Left forelimb (tissue), 1 donor: ENCODE measurements at regions not wholly inside any gene's neighbourhood (a gene's known extent, or its start where the extent isn't known, plus 50 kb on each side); places are given as distances from the start of the nearest gene placed in this dataset.
"Not testable (repeated sequence)": the region's sequence is repeated elsewhere in the genome, so short reads cannot be mapped to it uniquely, and the experiment has no call there.

ENCODE experiments used
- DNase-seq: peaks from one replicate; pipeline ENCODE4 v3.0.0-alpha.2; 2018; ENCODE audit warnings: low spot score

DNA sequence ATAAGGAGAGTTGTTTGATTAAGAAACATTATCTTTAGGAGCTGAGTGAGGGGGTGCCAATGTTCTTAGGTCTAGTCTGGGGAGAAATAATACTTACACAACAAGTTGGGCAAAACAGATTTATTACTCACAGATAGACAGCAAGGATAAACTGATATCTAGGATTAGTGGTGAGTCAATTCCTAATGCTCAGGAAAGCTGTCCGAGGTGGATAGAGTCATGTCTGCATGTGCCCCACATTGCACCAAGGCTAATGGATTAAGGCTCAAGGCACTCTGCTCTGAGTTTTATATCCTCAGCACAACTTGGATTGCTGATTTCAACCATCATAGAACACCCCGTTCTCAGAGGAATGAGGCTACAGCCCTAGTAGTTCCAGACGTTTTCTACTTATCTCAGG, 1042.3 kb downstream of the OTOL1 start:
- DNase-seq = no peak

DNA sequence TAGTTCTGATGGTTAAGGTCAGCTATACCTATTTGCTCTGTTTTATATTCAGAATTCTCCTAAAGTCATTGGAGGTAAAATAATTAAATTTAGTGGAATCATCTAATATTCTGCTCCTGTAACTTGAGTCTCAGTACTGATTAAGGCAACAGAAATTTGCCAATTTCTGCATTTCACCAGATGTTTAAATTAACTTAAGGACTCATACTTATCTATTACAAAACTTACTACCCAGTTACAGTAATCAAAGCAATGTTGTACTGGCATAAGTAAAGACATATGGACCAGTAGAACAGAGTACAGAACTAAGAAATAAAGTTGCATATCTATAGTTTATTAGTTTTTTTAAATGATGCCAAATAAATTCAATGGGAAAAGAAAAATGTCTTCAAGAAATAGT, 1043.8 kb downstream of the OTOL1 start:
- no peak for DNase-seq

DNA sequence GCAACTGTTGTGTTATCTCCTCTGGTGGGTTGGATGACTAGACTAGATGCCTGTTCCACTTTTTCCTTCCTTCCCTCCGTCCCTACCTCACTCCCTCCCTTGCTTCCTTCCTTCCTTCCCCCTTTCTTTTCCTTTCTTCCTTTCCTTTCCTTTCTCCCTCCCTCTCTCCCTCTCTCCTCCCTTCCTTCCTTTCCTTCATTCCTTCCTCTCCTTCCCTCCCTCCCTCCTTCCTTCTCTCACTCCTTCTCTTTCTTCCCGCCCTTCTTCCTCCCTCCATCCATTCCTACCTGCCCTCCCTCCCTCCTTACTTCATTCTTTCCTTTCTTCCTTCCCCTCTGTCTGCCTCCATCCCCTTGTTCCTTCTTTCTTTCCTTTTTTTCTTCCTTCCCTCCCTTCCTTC, 1045.3 kb downstream of the OTOL1 start:
- no peak for DNase-seq

DNA sequence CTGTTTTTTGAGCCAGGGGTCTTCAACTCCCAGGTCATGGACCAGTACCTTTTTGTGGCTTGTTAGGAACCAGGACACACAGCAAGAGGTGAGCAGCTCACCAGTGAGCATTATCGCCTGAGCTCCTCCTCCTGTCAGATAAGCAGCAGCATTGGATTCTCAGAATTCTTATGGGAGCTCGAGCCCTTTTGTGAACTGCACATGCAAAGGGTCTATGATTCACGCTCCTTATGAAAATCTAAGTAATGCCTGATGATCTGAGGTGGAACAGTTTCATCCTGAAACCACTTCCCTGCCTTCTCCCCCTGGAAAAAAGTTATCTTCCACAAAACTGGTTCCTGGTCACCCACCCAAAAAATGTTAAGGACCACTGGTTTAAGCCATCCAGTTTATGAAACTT, 1047.6 kb downstream of the OTOL1 start:
- no peak for DNase-seq

GRCh38 chr3:162546910-162547309, 1050.3 kb downstream of the OTOL1 start:
- no peak for DNase-seq

DNA sequence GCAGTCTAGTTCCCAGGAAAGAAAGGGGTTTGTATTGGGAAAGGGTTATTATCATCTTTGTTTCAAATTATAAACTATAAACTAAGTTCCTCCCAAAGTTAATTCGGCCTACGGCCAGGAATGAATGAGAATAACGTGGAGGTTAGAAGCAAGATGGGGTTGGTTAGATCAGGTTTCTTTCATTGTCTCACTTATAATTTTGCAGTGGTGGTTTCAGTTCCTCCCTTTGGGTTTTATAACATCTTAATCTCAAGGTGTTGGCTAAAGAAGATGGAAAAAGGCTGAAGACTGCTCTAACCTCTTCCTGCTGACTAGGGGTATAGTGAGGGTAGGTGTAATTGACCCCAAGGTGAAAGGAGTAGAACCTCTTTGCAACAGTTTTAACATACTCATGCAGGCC, 1050.7 kb downstream of the OTOL1 start:
- no peak for DNase-seq

DNA sequence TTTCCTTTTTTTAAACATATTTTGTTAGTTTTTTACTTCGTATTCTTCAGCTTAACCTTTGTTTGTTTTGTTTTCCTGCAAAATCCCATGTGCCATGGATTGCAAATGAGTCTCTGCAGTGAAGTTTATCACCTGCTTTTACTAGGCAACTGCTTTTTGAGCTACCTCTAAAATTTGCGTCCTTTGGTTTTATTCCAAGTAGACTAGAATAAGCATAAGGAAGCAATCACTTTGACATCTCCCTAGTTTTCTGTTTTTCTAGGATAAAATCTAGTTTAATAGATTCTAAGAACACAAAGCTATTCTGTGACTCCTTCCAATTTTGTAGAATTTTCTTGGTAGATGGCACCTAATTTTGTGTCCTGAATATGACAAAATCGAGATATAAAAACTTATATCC, 1059.2 kb downstream of the OTOL1 start:
- DNase-seq = no peak

GRCh38 chr3:162558016-162558415, 1061.4 kb downstream of the OTOL1 start:
- no peak for DNase-seq

DNA sequence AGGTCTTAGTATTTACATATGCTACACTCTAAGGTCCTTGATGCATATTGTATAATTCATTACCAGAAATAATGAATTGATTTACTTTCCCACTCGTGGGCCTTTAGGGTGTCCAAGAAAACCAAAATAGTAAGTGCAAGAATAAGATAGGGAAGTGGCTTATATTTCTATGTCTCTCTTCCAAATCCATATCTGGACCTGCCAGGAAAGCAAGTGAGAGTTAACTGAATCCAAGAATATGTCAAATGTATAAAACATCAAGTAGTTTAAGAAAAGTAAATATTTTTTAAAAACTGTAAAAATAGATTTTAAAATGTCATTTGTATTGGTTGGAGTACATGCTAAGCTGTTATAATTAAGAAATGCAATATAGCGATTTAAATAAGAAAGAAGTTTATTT, 1072.1 kb downstream of the OTOL1 start:
- DNase-seq = no peak

GRCh38 chr3:162569314-162569713, 1072.7 kb downstream of the OTOL1 start:
- DNase-seq = no peak

DNA sequence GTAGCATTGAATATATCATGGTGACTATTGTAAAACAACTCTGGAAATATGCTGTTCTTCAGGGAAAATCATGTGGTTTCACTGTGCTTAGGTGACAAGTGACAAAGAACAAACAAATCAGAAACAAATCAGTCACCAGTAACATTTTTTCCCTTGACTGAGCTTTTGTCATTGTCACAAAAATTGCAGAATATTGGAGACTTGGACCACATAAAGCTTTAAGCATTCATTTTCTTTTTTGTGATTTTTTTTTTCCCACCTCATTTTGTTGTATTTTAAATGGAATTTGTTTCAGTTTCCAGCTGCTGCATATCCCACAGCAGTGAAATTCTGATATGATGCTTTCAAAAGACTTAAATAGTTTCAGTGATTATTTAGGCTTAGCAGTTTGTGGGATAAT, 1088.4 kb downstream of the OTOL1 start:
- no peak for DNase-seq

GRCh38 chr3:162586591-162586990, 1090.0 kb downstream of the OTOL1 start:
- no peak for DNase-seq

DNA sequence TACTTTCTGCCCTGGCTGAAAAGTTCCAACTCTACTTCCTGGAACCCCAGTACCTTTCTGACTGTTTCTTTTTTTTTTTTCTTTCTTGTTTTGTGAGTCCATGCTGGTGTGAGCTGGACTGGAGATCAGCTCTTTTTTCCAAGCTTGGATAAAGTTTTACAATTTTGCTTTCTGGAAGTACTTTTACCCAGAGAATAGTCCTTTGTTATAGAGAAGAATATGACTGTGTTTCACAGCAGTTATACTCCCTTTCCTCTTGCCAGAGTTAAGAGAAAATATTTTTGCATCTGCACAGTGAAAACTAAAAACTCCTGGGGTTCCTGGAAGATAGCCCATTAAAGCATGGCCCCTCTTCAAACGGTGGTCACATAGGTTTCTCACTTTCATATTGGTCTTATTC, 1100.6 kb downstream of the OTOL1 start:
- no peak for DNase-seq

DNA sequence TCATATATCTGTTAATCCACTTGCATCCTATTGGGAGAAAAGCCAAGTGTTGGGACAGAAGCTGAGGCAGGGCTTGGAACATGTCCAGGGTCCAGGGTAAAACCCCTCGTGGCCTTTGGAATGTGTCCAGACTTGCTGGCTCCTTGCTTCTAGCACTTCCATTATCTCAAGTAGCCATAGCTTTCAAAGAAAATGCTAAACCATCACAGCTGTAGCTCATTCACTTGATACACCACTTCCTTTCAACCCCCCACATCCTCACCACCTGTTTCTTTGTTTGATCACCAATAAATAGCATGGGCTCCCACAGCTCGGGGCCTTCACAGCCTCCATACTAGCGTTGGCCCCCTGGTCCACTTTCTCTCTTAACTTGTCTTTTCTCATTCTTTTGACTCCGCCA, 1101.9 kb downstream of the OTOL1 start:
- not testable (repeated sequence) for DNase-seq

- DNase-seq = not testable (repeated sequence)
Observed at GRCh38 chr3:162599742-162600141, 1103.1 kb downstream of the OTOL1 start.

DNA sequence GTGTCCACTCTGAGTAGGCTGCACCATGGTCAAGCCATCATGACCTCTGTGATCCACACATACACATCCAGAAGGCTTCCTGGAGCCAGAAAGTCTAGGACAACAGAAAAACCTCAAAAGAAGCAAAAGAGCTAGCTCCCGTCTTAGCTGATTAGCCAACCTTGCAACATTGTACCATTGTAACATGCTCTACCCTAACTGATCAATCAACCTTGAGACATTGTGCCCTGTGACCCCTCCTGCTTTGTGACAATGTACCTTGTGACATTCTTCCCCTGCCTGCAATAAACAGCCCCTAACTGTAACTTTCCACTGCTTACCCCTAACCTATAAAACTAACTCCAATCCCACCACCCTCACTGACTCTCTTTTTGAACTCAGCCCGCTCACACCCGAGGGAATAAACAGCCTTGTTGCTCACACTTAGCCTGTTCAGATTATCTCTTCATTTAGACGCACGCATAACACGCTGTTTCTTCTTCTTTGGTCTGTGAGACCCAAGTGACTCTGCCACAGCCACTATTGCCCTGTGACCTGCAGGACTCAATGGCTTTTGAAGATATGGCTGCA, 1104.6 kb downstream of the OTOL1 start:
- no peak for DNase-seq

- no peak for DNase-seq
Observed at GRCh38 chr3:162602619-162603018, 1106.0 kb downstream of the OTOL1 start.

DNA sequence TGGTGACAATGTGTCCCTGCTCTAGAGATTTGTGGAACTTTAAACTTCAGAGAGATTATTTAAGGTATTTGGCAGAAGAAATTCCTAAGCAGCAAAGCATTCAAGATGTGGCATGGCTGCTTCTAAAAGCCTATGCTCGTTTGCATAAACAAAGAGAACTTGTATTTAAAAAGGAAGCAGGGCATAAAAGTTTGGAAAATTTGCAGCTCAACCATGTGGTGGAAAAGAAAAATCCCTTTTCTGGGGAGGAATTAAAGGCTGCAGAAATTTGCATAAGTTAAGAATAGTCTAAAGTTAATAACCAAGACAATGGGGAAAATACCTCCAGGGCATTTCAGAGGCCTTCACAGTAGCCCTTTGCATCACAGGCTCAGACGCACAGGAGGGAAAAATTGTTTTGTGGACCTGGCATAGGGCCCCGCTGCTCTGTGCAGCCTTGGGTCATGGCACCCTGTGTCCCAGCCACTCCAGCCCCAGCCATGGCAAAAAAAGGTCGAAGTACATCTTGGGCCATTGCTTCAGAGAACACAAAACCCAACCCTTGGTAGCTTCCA, 1109.1 kb downstream of the OTOL1 start:
- no peak for DNase-seq

- DNase-seq = no peak
Observed at GRCh38 chr3:162610261-162610660, 1113.7 kb downstream of the OTOL1 start.

GRCh38 chr3:162612991-162613390, 1116.4 kb downstream of the OTOL1 start:
- no peak for DNase-seq

GRCh38 chr3:162626172-162626571, 1129.6 kb downstream of the OTOL1 start:
- no peak for DNase-seq

DNA sequence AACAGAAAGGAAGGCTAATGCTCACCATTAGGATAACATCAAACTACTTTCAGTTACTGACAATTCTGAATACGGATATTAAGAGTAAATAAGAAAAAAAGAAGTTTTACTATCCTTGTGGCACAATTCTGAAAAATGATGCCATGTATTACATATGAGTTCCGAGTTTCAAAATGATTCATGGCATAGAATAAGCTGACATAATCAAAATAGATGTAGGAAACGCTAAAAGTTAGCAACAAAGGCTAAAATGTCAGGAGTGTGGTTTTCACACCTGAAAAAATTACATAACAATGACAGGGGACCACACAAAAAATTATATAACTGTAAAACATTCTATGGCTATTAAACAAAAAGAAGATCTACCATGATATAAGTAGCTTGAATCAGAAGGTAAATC, 1131.9 kb downstream of the OTOL1 start:
- no peak for DNase-seq

DNA sequence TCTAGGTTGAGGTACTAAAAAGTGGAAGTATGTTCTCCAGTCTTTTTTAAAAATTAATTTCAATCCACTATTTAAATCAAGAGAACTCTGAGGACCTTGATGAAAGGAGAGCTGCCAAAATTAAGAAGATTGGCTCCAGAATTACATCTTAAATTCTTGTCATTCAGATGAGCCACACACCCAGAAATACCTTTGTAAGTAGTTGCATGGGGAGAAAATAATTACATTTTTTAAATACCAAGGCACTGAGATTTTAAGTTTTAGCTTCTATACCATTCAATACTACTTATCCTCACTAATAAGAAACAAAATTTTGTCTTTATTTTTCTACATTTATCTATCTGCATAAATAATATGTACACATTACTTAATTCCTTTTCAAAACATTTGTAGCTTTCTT, 1132.8 kb downstream of the OTOL1 start:
- DNase-seq = no peak

GRCh38 chr3:162632672-162633071, 1136.1 kb downstream of the OTOL1 start:
- no peak for DNase-seq

- DNase-seq = not testable (repeated sequence)
Observed at GRCh38 chr3:162640208-162640607, 1143.6 kb downstream of the OTOL1 start.
